ENCODE measurements at regions not wholly inside any gene's neighbourhood (a gene's known extent, or its start where the extent isn't known, plus 50 kb on each side); places are given as distances from the start of the nearest gene placed in this dataset.

- TF ChIP-seq POLR2A (IDR thresholded peaks at IDR 0.05; ENCODE audit: low read length) = no peak
- no peak for TF ChIP-seq GATA1 (IDR thresholded peaks at IDR 0.05; ENCODE audit: low read depth, low read length)
Measured at GRCh38 chrY:7470037-7470436, 558.5 kb upstream of the AMELY start.
